ENCODE measurements at regions not wholly inside any gene's neighbourhood (a gene's known extent, or its start where the extent isn't known, plus 50 kb on each side); places are given as distances from the start of the nearest gene placed in this dataset.

DNA sequence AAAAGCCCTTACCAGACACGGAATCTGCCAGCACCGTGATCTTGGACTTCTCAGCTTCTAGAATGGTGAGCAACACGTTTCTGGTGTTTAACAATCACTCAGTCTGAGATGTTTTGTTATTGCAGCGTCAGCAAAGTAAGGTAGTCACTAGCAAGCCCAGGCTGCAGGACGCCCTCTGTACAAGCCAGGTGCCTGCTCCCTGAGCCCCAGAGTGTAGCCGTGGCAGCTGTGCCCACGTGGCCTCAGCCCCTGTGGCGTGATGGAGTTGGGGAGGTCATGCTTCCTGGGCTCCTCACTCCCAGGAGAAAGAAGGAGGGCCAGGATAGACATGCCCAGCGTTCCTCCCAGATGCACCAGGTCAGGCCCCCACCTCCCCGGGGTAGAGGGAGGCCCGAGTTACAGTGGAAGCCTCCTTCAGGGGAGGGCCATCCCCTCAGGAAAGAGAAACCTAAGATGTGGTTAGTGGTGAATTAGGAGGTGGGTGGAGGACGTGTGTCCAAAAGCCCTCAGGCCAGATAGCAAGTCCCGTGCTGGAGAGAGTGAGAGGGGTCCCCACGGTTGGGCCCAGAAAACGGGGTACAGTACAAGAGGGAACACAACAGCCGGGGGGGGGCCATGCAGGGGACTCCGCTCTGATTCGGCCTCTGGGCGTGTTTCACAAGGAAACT lies 169.6 kb upstream of the SOX1 start:
- DNase-seq, result no peak

GRCh38 chr13:111897846-111898215 lies 169.1 kb upstream of the SOX1 start:
- DNase-seq, result no peak

GRCh38 chr13:111898956-111899713 lies 167.8 kb upstream of the SOX1 start:
- no peak for DNase-seq

DNA sequence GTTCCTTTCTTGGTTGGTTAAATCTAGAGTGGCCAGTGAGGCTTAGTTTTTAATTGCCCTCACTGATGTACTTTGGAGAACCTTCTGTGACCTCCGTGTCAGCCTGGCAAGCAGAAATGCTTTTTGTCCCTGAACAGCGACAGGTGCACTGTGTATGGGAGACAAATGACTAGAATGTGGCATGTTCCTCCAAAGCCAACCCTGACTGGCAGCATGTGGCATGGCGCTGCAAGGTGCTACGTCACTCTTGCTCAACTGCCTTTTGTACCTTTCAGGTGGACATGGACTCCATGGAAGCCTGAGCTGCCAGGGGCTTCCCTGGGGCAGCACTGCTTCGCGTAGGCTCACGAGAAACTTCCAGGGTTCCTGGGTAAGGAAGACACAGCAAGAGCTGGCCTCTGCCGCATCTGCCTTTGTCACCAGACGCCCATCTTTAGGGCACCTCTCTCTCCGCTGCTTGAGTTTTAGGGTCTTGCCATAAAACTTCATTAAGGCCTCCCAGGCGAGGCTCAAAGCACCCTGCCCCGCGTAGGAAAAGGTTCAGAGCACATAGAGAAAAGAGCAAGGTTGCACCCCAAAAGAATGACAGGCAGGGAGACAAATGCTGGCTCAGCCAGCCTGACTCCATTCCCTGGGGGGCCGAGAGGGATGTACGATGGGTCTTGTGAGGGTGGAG lies 167.1 kb upstream of the SOX1 start:
- DNase-seq, result no peak

DNA sequence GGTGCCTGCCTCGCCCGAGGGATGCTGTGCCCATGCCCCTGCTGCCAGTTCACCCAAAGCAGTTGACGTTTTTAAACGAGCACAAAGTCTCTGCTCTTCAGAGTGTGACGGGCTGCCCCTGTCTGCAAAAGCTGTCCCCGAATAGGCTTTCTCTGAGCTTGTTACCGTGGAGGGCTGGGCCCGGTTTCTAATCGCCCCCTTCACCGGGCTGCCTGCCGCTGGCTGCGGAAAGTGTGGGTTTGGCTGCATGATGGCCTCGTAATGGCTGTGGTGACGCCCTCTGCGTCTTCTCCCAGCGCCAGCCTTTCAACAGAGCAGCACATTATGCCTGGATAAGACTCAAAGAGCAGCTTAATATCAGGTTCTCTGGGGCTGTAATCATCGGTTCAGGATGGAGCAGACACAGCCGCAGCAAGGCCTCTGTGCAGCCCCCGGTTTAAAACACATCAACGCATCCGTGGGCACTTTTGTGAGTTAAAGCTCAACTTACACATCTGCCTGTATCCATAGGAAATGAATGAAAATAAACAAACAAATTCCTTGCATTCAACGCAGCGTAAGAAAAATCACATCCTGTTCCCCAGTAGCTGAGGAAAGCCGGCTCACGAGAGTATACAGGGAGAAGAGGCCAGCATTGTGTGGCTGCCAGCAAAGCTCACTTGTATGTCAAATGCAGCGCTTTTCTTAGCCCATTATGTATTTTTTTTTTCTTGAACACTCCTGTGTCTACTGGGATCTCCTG lies 166.4 kb upstream of the SOX1 start:
- DNase-seq, result no peak

GRCh38 chr13:111901267-111901915 lies 165.6 kb upstream of the SOX1 start:
- DNase-seq, result no peak

DNA sequence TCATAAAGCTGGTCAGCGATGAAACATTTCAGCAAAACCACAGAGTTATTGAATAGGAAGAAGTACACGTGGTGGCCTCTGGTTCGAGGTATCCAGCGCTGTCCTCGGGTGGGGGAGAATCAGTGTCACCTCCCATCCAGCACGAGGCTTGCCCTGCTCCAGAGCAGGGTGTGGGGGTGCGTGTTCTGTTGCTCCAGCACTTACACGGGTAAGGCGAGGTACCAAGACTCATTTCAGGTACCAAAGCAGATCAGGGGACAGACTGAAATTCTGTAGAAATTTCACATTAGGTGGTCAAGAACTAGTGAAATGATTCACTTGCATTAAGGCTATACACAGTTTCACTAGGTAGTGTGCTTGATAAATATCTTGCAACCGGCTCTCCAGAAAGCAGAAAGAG lies 164.2 kb upstream of the SOX1 start:
- no peak for DNase-seq

DNA sequence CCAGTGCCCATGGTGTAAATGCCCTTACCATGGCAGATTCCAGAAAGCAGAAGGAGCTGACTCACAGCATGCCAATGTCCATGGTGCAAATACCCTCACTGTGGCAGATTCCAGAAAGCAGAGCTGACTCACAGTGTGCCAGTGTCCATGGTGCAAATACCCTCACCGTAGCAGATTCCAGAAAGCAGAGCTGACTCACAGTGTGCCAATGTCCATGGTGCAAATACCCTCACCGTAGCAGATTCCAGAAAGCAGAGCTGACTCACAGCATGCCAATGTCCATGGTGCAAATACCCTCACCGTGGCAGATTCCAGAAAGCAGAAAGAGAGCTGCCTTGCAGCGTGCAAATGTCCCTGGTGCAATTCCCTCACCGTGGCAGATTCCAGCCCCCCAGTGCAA lies 163.8 kb upstream of the SOX1 start:
- DNase-seq, result no peak

DNA sequence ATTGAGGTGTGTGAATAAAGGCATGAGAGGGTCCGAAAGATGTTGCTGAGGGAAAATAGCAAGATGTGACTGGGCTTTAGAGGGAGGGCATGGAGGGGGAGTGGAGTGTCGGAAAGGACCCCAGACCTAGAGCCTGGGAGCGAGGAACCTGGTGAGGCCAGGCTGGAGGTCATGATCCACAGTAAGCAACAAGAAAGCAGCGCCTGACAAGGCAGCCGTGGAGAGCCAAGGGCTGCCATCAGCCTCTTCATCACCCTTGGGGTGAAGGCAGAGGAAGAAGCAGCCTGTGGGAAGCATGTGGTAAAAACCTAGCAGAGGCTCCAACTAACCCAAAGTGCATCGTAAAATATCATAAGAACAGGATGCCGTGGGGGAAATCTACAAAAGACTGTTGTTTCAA lies 162.8 kb upstream of the SOX1 start:
- no peak for DNase-seq

DNA sequence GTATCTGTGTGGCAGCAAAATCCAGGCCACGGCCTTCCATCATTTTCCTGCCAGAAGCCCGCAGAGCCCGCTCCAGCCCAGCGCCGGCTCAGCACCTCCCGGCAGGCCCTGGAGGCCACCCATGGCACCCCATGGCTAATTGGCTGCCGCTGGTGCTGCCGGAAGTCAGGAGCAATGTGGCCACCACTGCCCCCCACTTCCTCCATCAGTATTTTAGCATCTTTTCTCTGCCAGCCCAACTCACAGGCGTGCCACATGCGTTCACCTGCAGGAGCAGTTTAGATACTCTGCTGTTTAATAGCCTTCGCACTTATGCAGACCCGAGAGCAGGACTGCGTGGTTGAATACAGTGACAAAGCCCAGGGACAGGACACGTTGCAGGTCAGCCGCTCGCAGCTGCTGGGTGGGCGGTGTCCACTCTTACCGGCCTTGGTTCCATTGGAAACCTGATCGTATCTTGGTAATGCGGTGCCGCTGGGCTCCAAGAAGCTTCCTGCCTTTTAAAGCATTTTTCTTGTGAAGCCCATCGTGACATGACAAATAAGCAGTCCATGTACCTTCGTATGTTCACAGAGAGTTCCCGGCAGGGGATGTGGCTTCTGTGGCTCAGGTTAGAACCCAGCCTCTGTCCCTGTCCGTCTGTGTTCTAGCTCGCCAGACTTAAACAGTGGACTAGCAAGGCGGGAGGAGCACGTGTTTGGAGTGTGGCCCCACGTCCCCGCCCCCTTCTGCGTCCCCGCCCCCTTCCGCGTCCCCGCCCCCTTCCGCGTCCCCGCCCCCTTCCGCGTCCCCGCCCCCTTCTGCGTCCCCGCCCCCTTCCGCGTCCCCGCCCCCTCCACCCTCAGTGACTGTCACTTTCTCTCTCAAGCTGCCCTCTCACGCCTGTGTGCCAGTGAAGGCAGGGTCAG lies 162.0 kb upstream of the SOX1 start:
- DNase-seq, result peak; percentile 54

DNA sequence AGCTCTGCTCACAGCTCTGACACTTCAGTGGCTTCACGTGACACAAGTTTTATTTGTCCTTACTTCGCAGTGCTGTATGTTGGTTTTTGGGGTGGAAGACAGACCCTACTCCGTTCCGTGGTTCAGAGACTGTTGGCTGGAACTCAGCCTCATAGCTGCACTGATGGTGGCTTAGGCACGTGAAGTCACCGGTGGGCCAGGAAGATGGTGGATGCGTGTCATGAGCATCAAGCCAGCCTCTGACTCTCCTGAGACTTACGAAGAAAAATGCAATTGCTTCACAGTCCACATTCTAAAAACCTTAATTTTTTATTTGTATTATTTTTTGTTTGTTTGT lies 161.4 kb upstream of the SOX1 start:
- DNase-seq, result no peak

DNA sequence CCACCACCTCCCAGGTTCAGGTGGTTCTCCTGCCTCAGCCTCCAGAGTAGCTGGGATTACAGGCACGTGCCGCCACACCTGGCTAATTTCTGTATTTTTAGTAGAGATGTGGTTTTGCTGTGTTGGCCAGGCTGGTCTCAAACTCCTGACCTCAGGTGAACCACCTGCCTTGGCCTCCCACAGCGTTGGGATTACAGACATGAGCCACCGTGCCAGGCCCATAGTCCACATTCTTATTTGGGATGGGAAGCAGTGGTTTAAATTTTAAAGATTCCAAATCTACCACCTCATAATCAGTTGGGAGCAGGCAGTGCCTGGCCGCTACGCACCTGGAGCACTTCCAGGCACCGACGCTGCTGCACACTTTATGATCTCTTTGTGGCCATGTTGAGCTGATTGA lies 160.6 kb upstream of the SOX1 start:
- DNase-seq, result no peak

DNA sequence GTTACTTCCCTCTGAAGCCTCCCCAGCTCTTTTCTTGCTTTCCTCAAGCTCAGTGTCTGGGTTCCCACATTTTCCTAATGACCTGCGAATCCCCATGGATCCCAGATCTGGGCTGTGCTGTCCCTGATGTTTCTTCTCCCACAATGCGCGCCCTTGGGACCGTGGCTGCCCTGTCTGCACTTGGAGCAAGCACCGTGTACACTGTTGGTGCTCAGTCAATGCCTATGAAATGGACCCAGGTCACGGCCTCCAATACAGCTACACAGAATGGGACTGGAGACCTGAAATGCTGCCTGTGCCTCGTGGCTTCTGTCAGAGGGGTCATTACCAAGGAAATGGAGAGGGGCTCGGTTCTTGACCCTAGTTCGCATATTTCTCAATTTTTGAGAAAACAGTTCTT lies 160.1 kb upstream of the SOX1 start:
- no peak for DNase-seq

DNA sequence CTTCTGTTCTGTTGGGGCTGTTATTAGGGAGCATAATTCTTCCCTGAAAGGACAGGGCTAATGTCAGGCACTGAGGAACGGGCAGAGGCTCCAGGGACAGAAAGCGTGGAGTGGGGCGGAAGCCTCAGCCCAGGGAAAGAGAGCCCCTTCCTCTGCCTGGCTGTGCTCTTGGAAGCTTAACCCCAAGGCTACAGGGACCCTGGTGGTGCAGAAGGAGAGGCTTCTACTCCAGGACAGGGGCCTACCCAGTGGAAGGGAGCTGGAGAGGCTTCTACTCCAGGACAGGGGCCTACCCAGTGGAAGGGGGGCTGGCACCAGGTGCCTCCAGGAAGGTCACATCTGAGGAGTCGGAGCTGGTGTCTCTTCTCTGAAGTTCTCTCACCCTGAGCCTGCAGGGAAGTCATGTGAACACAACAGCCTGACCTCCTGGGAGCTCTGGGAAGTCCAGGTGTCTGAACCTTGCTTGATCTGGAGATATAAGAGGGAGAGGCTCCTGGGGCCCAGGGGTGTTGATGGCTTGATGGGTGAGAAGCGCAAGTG lies 159.5 kb upstream of the SOX1 start:
- no peak for DNase-seq

GRCh38 chr13:111908361-111908760 lies 158.6 kb upstream of the SOX1 start:
- DNase-seq, result no peak

DNA sequence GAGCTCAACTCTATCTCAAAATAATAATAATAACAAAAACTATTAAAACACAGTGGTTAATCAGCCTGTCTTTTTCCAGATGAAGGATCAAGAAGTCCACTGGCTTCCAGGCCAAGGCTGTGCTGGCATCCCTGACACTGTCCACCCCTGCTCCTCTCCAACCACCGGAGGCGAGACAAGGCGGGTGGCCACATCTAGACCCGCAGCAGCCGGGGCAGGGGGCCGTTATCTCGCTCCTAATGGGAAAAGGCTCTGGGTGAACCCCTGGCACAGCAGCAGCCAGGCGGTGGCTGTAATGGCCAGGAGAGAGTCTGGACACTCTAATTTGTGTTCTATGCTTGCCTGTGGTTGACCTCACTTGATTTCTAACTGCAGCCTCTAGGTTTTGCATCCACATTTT lies 158.0 kb upstream of the SOX1 start:
- no peak for DNase-seq

DNA sequence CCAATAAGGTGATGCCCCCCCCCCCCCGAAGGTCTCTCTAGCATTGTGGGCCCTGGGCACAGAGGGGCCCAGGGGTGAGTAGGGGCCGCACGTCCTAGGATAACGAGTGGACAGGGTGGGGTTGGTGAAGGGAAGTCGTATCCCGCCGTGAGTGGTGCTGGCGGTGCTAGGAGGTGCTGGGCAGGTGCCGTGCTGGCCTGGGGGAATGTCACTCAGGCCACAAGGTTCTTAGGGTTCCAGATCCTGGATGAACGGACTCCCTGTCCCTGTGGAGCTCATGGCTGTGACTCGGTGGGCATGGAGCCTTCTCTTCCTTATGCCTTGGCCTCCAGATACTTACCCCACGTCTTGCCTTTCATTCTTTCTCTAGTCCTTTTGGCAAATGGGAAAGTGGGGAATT lies 157.4 kb upstream of the SOX1 start:
- no peak for DNase-seq

DNA sequence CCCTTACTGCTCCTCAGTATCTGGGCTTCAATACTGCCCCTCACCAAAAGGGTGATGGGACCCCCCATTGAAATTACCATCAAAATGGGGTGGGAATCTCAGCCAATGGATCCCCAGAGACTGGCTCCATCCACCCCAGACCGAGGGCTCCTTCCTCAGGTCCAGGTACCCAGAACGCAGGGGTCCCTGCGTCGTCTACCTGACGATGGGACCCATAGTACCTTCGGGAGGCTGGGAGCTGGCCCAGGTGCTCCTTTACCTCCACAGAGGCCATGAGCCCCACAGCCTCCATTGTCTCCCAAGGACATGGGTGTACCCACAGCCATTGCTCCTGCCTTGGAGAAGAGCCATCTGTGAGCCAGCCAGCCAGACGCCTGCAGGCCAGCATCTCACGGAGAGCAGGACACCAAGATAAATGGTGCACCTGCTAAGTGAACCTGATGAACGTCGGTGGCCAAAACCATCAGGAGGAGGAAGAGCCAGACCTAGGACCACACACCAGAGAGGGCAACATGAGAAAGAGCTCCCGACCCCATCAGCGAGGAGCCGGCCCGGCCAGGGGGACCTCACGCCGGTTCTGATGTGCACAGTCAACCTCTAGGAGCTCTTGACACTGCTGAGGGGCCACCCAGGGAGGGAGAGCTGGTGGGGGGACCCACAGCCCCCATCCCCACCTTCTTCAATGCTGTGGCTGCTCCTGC lies 156.8 kb upstream of the SOX1 start:
- no peak for DNase-seq

GRCh38 chr13:111911121-111911720 lies 155.7 kb upstream of the SOX1 start:
- no peak for DNase-seq

GRCh38 chr13:111911754-111912452 lies 155.0 kb upstream of the SOX1 start:
- DNase-seq, result no peak
